HL-60 (cell line): ENCODE measurements at regions not wholly inside any gene's neighbourhood (a gene's known extent, or its start where the extent isn't known, plus 50 kb on each side); places are given as distances from the start of the nearest gene placed in this dataset.
"Not testable (repeated sequence)": the region's sequence is repeated elsewhere in the genome, so short reads cannot be mapped to it uniquely, and the experiment has no call there.

Experiments
- DNase-seq, 2 experiments: peaks; one replicate each; pipeline ENCODE4 v3.0.0-alpha.2; 2010 to 2020; ENCODE audit warnings: low read depth in 1 of 2, low spot score in 1 of 2
- H3K27ac ChIP-seq: fragments of 250-450 bp; sonication (Bioruptor Pico); replicated peaks from 2 replicates; pipeline ENCODE4 v1.5.1; 2020; ENCODE audit warnings: mild to moderate bottlenecking, moderate library complexity
- H3K27me3 ChIP-seq: fragments of 250-450 bp; sonication (Bioruptor Pico); 2 replicates; pipeline ENCODE4 v1.5.1; 2021; ENCODE audit warnings: mild to moderate bottlenecking, moderate library complexity; ENCODE audit not compliant: insufficient read depth, poor library complexity, severe bottlenecking
- H3K4me3 ChIP-seq: replicated peaks from 2 replicates; pipeline ENCODE4 v1.5.1; 2011; ENCODE audit warnings: mild to moderate bottlenecking, control low read depth, low read length; ENCODE audit not compliant: insufficient read depth
- CTCF ChIP-seq: IDR thresholded peaks from one replicate; pipeline ENCODE4 v1.5.1; 2011; ENCODE audit warnings: low read length, control low read depth, inconsistent platforms; ENCODE audit not compliant: insufficient read depth
- GABPA ChIP-seq: IDR thresholded peaks from 2 replicates; pipeline ENCODE4 v1.6.1; 2012; ENCODE audit warnings: low read depth
- POLR2AphosphoS5 ChIP-seq: IDR thresholded peaks from 2 replicates; pipeline ENCODE4 v1.6.1; 2012; ENCODE audit warnings: low read depth
- SPI1 ChIP-seq: IDR thresholded peaks from 2 replicates; pipeline ENCODE4 v1.6.1; 2012; ENCODE audit warnings: low read depth, mild to moderate bottlenecking, borderline replicate concordance
- TF ChIP-seq, protein P1 (sequence below): IDR thresholded peaks from 2 replicates; pipeline ENCODE4 v1.6.1; 2012; ENCODE audit warnings: low read depth; ENCODE audit not compliant: insufficient replicate concordance

DNA sequence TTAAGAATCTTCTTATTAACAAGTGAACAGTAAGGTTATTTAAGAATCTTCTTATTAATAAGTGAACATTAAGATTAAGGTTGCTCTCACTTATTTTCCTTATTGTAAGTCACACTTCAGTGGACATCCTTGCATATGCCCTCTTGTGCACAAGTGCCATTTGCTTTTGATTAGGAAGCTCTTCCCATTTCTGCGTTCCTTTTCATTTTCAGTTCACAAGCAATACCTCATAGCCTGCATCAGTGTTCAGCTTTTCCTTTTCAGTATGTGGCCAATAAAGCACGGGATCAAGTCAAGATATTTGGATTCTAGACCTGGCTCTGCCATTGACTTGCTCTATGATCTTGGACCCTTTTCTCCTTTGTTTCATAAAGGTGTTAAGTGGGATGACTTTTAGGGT, 158.7 kb downstream of the DISP1 start:
- no peak for DNase-seq
- TF ChIP-seq, protein P1, sequence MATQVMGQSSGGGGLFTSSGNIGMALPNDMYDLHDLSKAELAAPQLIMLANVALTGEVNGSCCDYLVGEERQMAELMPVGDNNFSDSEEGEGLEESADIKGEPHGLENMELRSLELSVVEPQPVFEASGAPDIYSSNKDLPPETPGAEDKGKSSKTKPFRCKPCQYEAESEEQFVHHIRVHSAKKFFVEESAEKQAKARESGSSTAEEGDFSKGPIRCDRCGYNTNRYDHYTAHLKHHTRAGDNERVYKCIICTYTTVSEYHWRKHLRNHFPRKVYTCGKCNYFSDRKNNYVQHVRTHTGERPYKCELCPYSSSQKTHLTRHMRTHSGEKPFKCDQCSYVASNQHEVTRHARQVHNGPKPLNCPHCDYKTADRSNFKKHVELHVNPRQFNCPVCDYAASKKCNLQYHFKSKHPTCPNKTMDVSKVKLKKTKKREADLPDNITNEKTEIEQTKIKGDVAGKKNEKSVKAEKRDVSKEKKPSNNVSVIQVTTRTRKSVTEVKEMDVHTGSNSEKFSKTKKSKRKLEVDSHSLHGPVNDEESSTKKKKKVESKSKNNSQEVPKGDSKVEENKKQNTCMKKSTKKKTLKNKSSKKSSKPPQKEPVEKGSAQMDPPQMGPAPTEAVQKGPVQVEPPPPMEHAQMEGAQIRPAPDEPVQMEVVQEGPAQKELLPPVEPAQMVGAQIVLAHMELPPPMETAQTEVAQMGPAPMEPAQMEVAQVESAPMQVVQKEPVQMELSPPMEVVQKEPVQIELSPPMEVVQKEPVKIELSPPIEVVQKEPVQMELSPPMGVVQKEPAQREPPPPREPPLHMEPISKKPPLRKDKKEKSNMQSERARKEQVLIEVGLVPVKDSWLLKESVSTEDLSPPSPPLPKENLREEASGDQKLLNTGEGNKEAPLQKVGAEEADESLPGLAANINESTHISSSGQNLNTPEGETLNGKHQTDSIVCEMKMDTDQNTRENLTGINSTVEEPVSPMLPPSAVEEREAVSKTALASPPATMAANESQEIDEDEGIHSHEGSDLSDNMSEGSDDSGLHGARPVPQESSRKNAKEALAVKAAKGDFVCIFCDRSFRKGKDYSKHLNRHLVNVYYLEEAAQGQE: no peak
- TF ChIP-seq GABPA: no peak
- H3K27me3 ChIP-seq: no peaks in the 10 kb centered on the region
- H3K4me3 ChIP-seq: no peak overlapping the region
- H3K27ac ChIP-seq: no peak overlapping the region

DNA sequence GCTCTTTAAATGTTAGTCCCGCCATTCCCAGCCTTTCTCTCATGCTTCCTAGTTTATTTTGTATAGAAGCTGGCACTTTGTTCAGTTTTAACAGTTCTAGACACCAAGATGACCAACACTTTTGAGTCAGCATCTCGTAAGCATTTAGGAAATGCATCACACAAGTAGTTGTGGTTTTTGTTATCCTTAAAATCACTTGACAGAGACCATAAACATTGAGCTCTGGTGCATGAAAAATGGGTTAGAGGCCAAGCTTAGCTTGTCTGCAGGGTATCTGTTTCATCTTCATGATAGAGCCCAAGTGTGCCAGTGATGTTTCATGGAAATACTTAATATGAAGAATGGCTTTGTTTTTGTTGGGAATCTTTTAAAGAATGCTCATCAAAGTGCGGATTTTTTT, 159.7 kb downstream of the DISP1 start:
- H3K27ac ChIP-seq: no peak overlapping the region
- DNase-seq: no peak

DNA sequence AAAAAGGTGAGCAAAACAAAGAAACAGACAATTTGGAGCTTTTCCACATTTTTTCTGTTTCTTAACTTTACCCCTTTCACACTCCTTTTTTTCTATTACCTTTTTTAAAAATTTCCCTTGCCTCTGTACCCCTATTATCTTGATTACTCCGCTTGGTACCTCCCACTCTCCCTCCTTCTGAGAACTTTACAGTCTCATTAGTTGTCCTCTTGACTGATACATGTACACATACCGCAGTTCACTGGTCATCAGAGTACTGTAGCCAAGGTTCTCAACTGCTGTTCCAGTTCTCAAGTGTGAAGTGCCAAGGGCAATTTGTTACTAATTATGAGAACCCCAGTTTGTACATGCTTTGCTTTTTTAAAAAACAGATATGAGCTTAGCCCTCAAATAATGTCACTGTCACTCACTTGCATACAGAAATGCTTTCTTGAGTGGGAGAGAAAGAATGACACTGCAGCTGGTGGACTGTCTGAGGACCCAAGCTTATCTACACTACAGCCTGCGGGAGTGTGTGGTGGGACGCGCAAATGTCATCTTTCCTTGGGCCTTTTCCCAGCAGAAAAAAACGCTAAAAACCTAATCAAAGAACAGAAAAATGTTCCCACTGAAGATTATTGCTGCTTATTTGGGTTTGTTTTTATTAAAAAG, 160.8 kb downstream of the DISP1 start:
- TF ChIP-seq SPI1 (no peak), POLR2AphosphoS5 (no peak), CTCF (no peak), GABPA (no peak)
- TF ChIP-seq, protein P1: no peak
- no peak overlapping the region for H3K27ac ChIP-seq
- no peaks in the 10 kb centered on the region for H3K27me3 ChIP-seq
- no peak overlapping the region for H3K4me3 ChIP-seq
- no peak for DNase-seq

More for the DNA sequence above, 159.7 kb downstream of the DISP1 start:
- H3K27me3 ChIP-seq: no peaks in the 10 kb centered on the region
- H3K4me3 ChIP-seq: no peak overlapping the region
- TF ChIP-seq GABPA (no peak), CTCF (no peak), SPI1 (no peak), POLR2AphosphoS5 (no peak)
- TF ChIP-seq, protein P1: no peak

GRCh38 chr1:222976453-222976852, 161.6 kb downstream of the DISP1 start:
- no peak for TF ChIP-seq GABPA
- no peak for DNase-seq

GRCh38 chr1:222977294-222977693, 162.5 kb downstream of the DISP1 start:
- not testable (repeated sequence) for H3K4me3 ChIP-seq, H3K27ac ChIP-seq, H3K27me3 ChIP-seq, DNase-seq

More at GRCh38 chr1:222976453-222976852, 161.6 kb downstream of the DISP1 start:
- H3K27me3 ChIP-seq: no peaks in the 10 kb centered on the region
- no peak overlapping the region for H3K4me3 ChIP-seq
- no peak overlapping the region for H3K27ac ChIP-seq
